ENCODE measurements at regions not wholly inside any gene's neighbourhood (a gene's known extent, or its start where the extent isn't known, plus 50 kb on each side); places are given as distances from the start of the nearest gene placed in this dataset.

- TF ChIP-seq CTCF (conservative IDR thresholded peaks at IDR 0.05) = no peak
- H3K27ac ChIP-seq = no peak overlapping the region
Measured at GRCh38 chr2:128606837-128607236, 288.2 kb upstream of the HS6ST1 start.

GRCh38 chr2:128607440-128607839, 288.8 kb upstream of the HS6ST1 start:
- no peak overlapping the region for H3K27ac ChIP-seq
- no peak for TF ChIP-seq CTCF (conservative IDR thresholded peaks at IDR 0.05)

GRCh38 chr2:128607911-128608506, 289.3 kb upstream of the HS6ST1 start:
- no peak for TF ChIP-seq CTCF (conservative IDR thresholded peaks at IDR 0.05)
- no peak overlapping the region for H3K27ac ChIP-seq

GRCh38 chr2:128608921-128609880, 290.5 kb upstream of the HS6ST1 start:
- TF ChIP-seq CTCF (conservative IDR thresholded peaks at IDR 0.05) = no peak
- H3K27ac ChIP-seq = no peak overlapping the region

- no peak for TF ChIP-seq CTCF (conservative IDR thresholded peaks at IDR 0.05)
- H3K27ac ChIP-seq = no peak overlapping the region
Measured at GRCh38 chr2:128610496-128610895, 291.8 kb upstream of the HS6ST1 start.

GRCh38 chr2:128611421-128612320, 293.0 kb upstream of the HS6ST1 start:
- TF ChIP-seq CTCF (conservative IDR thresholded peaks at IDR 0.05) = no peak
- H3K27ac ChIP-seq = no peak overlapping the region

- no peak overlapping the region for H3K27ac ChIP-seq
- TF ChIP-seq CTCF (conservative IDR thresholded peaks at IDR 0.05) = no peak
Measured at GRCh38 chr2:128612628-128613027, 294.0 kb upstream of the HS6ST1 start.

All from VCaP (cell line).